ENCODE measurements at regions not wholly inside any gene's neighbourhood (a gene's known extent, or its start where the extent isn't known, plus 50 kb on each side); places are given as distances from the start of the nearest gene placed in this dataset.

GRCh38 chr5:91956738-91957137, 573.6 kb upstream of the ARRDC3 start:
- Mint-ChIP-seq H3K36me3 (ENCODE audit: low read depth) (no peaks in the 10 kb centered on the region), H3K27ac (no peak overlapping the region), H3K4me3 (no peak overlapping the region), H3K4me1 (no peaks in the 10 kb centered on the region), H3K9me3 (ENCODE audit: low read depth) (no peaks in the 10 kb centered on the region), H3K27me3 (no peaks in the 10 kb centered on the region)
- ATAC-seq = no peak
- CTCF ChIA-PET = no interaction called here
- DNase-seq = no peak
- intact Hi-C loops (cut with DNase I, micrococcal nuclease) = no loop called here
- POLR2A ChIA-PET = no interaction called here

- POLR2A ChIA-PET = no interaction called here
- H3K27me3 Mint-ChIP-seq = no peaks in the 10 kb centered on the region
- CTCF ChIA-PET = no interaction called here
- no peaks in the 10 kb centered on the region for H3K9me3 Mint-ChIP-seq (ENCODE audit: low read depth)
- H3K4me1 Mint-ChIP-seq = no peaks in the 10 kb centered on the region
- ATAC-seq (no peak), DNase-seq (no peak)
- H3K27ac Mint-ChIP-seq = no peak overlapping the region
- intact Hi-C loops (cut with DNase I, micrococcal nuclease) = no loop called here
- H3K36me3 Mint-ChIP-seq (ENCODE audit: low read depth) = no peaks in the 10 kb centered on the region
- no peak overlapping the region for H3K4me3 Mint-ChIP-seq
These were observed 572.5 kb upstream of the ARRDC3 start for GRCh38 chr5:91955610-91956009.

- ATAC-seq (no peak), DNase-seq (no peak)
- H3K27ac Mint-ChIP-seq = no peak overlapping the region
- CTCF ChIA-PET = no interaction called here
- POLR2A ChIA-PET = no interaction called here
- no peaks in the 10 kb centered on the region for H3K27me3 Mint-ChIP-seq
- H3K4me1 Mint-ChIP-seq = no peaks in the 10 kb centered on the region
- H3K36me3 Mint-ChIP-seq (ENCODE audit: low read depth) = no peaks in the 10 kb centered on the region
- intact Hi-C loops (cut with DNase I, micrococcal nuclease) = no loop called here
- no peak overlapping the region for H3K4me3 Mint-ChIP-seq
- H3K9me3 Mint-ChIP-seq (ENCODE audit: low read depth) = no peaks in the 10 kb centered on the region
These were observed 571.0 kb upstream of the ARRDC3 start for GRCh38 chr5:91954136-91954535.

GRCh38 chr5:91950328-91950727, 567.2 kb upstream of the ARRDC3 start:
- no peaks in the 10 kb centered on the region for H3K27me3 Mint-ChIP-seq
- no peak for DNase-seq
- intact Hi-C loops (cut with DNase I, micrococcal nuclease) = no loop called here
- ChIA-PET CTCF (interaction anchor here (1.0 kb wide), 1 partner anchor 20 kb away, joined by 3 read pairs; no protein-coding TSS in a partner anchor), POLR2A (no interaction called here)
- no peaks in the 10 kb centered on the region for H3K36me3 Mint-ChIP-seq (ENCODE audit: low read depth)
- H3K27ac Mint-ChIP-seq = no peak overlapping the region
- H3K4me3 Mint-ChIP-seq = no peak overlapping the region
- H3K9me3 Mint-ChIP-seq (ENCODE audit: low read depth) = no peaks in the 10 kb centered on the region
- peaks cover 3% of the 10 kb centered on the region for H3K4me1 Mint-ChIP-seq
- no peak for ATAC-seq

- no peaks in the 10 kb centered on the region for H3K27me3 Mint-ChIP-seq
- no peak overlapping the region for H3K27ac Mint-ChIP-seq
- no peaks in the 10 kb centered on the region for H3K9me3 Mint-ChIP-seq (ENCODE audit: low read depth)
- CTCF ChIA-PET = interaction anchor here (1.3 kb wide), 1 partner anchor 222 kb away, joined by 3 read pairs; no protein-coding TSS in a partner anchor
- intact Hi-C loops (cut with DNase I, micrococcal nuclease) = no loop called here
- ATAC-seq (no peak), DNase-seq (no peak)
- H3K4me3 Mint-ChIP-seq = no peak overlapping the region
- H3K36me3 Mint-ChIP-seq (ENCODE audit: low read depth) = no peaks in the 10 kb centered on the region
- POLR2A ChIA-PET = no interaction called here
- peaks cover 3% of the 10 kb centered on the region for H3K4me1 Mint-ChIP-seq
These were observed 563.8 kb upstream of the ARRDC3 start for GRCh38 chr5:91946870-91947269.

GRCh38 chr5:91941588-91941987, 558.5 kb upstream of the ARRDC3 start:
- H3K27me3 Mint-ChIP-seq = no peaks in the 10 kb centered on the region
- no peak overlapping the region for H3K27ac Mint-ChIP-seq
- H3K9me3 Mint-ChIP-seq (ENCODE audit: low read depth) = no peaks in the 10 kb centered on the region
- ChIA-PET POLR2A (no interaction called here), CTCF (no interaction called here)
- ATAC-seq (no peak), DNase-seq (no peak)
- intact Hi-C loops (cut with DNase I, micrococcal nuclease) = no loop called here
- no peaks in the 10 kb centered on the region for H3K4me1 Mint-ChIP-seq
- no peak overlapping the region for H3K4me3 Mint-ChIP-seq
- H3K36me3 Mint-ChIP-seq (ENCODE audit: low read depth) = no peaks in the 10 kb centered on the region

GRCh38 chr5:91938441-91938840, 555.3 kb upstream of the ARRDC3 start:
- ChIA-PET CTCF (interaction anchor here (1.6 kb wide), 1 partner anchor 8 kb away, joined by 8 read pairs; no protein-coding TSS in a partner anchor), POLR2A (no interaction called here)
- H3K27me3 Mint-ChIP-seq = no peaks in the 10 kb centered on the region
- no peaks in the 10 kb centered on the region for H3K4me1 Mint-ChIP-seq
- H3K27ac Mint-ChIP-seq = no peak overlapping the region
- intact Hi-C loops (cut with DNase I, micrococcal nuclease) = loop anchor here in 1 of 2 experiments (10.0 kb wide), 1 partner anchor 1976 kb away; no protein-coding TSS in a partner anchor
- ATAC-seq = no peak
- no peaks in the 10 kb centered on the region for H3K36me3 Mint-ChIP-seq (ENCODE audit: low read depth)
- no peak for DNase-seq
- no peaks in the 10 kb centered on the region for H3K9me3 Mint-ChIP-seq (ENCODE audit: low read depth)
- H3K4me3 Mint-ChIP-seq = no peak overlapping the region

GRCh38 chr5:91937121-91937520, 554.0 kb upstream of the ARRDC3 start:
- no peaks in the 10 kb centered on the region for H3K36me3 Mint-ChIP-seq (ENCODE audit: low read depth)
- CTCF ChIA-PET = interaction anchor here (0.6 kb wide), 1 partner anchor 1463 kb away, joined by 3 read pairs; no protein-coding TSS in a partner anchor

GRCh38 chr5:91929522-91929817, 546.4 kb upstream of the ARRDC3 start:
- Mint-ChIP-seq H3K27ac (no peak overlapping the region), H3K27me3 (no peaks in the 10 kb centered on the region), H3K4me3 (no peak overlapping the region), H3K36me3 (ENCODE audit: low read depth) (no peaks in the 10 kb centered on the region), H3K4me1 (no peaks in the 10 kb centered on the region), H3K9me3 (ENCODE audit: low read depth) (no peaks in the 10 kb centered on the region)
- ATAC-seq = no peak
- intact Hi-C loops (cut with DNase I, micrococcal nuclease) = no loop called here
- no peak for DNase-seq
- ChIA-PET POLR2A (no interaction called here), CTCF (interaction anchor here (0.6 to 1.6 kb wide), 5 partner anchors 9 to 51 kb away, joined by 3 to 8 read pairs (median 3); no protein-coding TSS in a partner anchor)

More at GRCh38 chr5:91937121-91937520, 554.0 kb upstream of the ARRDC3 start:
- intact Hi-C loops (cut with DNase I, micrococcal nuclease) = loop anchor here in 1 of 2 experiments (10.0 kb wide), 1 partner anchor 1978 kb away; no protein-coding TSS in a partner anchor
- Mint-ChIP-seq H3K4me1 (no peaks in the 10 kb centered on the region), H3K9me3 (ENCODE audit: low read depth) (no peaks in the 10 kb centered on the region), H3K4me3 (no peak overlapping the region), H3K27me3 (no peaks in the 10 kb centered on the region), H3K27ac (no peak overlapping the region)
- ATAC-seq (no peak), DNase-seq (no peak)
- POLR2A ChIA-PET = no interaction called here

GRCh38 chr5:91928754-91929521, 545.8 kb upstream of the ARRDC3 start:
- no peak for DNase-seq
- no peak overlapping the region for H3K27ac Mint-ChIP-seq
- no peak overlapping the region for H3K4me3 Mint-ChIP-seq
- no peak for ATAC-seq
- no peaks in the 10 kb centered on the region for H3K27me3 Mint-ChIP-seq
- no peaks in the 10 kb centered on the region for H3K4me1 Mint-ChIP-seq
- H3K9me3 Mint-ChIP-seq (ENCODE audit: low read depth) = no peaks in the 10 kb centered on the region
- POLR2A ChIA-PET = no interaction called here
- CTCF ChIA-PET = interaction anchor here (1.3 to 1.6 kb wide), 3 partner anchors 9 to 51 kb away, joined by 3 to 8 read pairs (median 5); no protein-coding TSS in a partner anchor
- H3K36me3 Mint-ChIP-seq (ENCODE audit: low read depth) = no peaks in the 10 kb centered on the region
- intact Hi-C loops (cut with DNase I, micrococcal nuclease) = no loop called here

GRCh38 chr5:91927439-91927838, 544.3 kb upstream of the ARRDC3 start:
- DNase-seq (no peak), ATAC-seq (no peak)
- intact Hi-C loops (cut with DNase I, micrococcal nuclease) = no loop called here
- Mint-ChIP-seq H3K4me1 (no peaks in the 10 kb centered on the region), H3K27ac (no peak overlapping the region), H3K36me3 (ENCODE audit: low read depth) (no peaks in the 10 kb centered on the region), H3K27me3 (no peaks in the 10 kb centered on the region), H3K9me3 (ENCODE audit: low read depth) (no peaks in the 10 kb centered on the region), H3K4me3 (no peak overlapping the region)
- POLR2A ChIA-PET = no interaction called here
- CTCF ChIA-PET = no interaction called here

GRCh38 chr5:91925249-91925648, 542.1 kb upstream of the ARRDC3 start:
- H3K27ac Mint-ChIP-seq = no peak overlapping the region
- no peak overlapping the region for H3K4me3 Mint-ChIP-seq
- H3K27me3 Mint-ChIP-seq = no peaks in the 10 kb centered on the region
- H3K36me3 Mint-ChIP-seq (ENCODE audit: low read depth) = no peaks in the 10 kb centered on the region
- DNase-seq (no peak), ATAC-seq (no peak)
- no peaks in the 10 kb centered on the region for H3K4me1 Mint-ChIP-seq
- no peaks in the 10 kb centered on the region for H3K9me3 Mint-ChIP-seq (ENCODE audit: low read depth)
- CTCF ChIA-PET = no interaction called here
- intact Hi-C loops (cut with DNase I, micrococcal nuclease) = no loop called here
- POLR2A ChIA-PET = no interaction called here

Data from activated CD4-positive, alpha-beta T cell treated with anti-CD3 and anti-CD28 coated beads for 36 hours (primary cell).